WTC11 (cell line): ENCODE measurements at regions not wholly inside any gene's neighbourhood (a gene's known extent, or its start where the extent isn't known, plus 50 kb on each side); places are given as distances from the start of the nearest gene placed in this dataset.
A peak's percentile ranks its signal among the peaks of the same experiment; 100 is the strongest.

Experiments used
- ATAC-seq: fragments of 200-7000 bp; cut with Tn5 transposase; 2 replicates; pipeline ENCODE4 v1.10.0; 2021; ENCODE audit warnings: mild to moderate bottlenecking, moderate library complexity
- CTCF ChIA-PET: fragments of 300-600 bp; sonication (Branson Sonifier 250); formaldehyde crosslinking; loops from one replicate; lab custom pipeline; 2021; ENCODE audit warnings: antibody characterized with exemption; lab: Charles Lee
- POLR2A ChIA-PET: fragments of 350-600 bp; sonication (Branson Sonifier 250); formaldehyde crosslinking; loops from one replicate; lab custom pipeline; 2021; ENCODE audit warnings: antibody characterized with exemption; lab: Charles Lee
- DNase-seq: peaks from one replicate; pipeline ENCODE4 v3.0.0; 2021; ENCODE audit warnings: low spot score
- H3K27ac Mint-ChIP-seq: 2 replicates; pipeline ENCODE4 v1.8.0; 2021; ENCODE audit warnings: mixed read lengths
- H3K27me3 Mint-ChIP-seq: 2 replicates; pipeline ENCODE4 v1.8.0; 2021; ENCODE audit warnings: low read depth, mild to moderate bottlenecking, moderate library complexity, mixed read lengths
- H3K36me3 Mint-ChIP-seq: 2 replicates; pipeline ENCODE4 v1.8.0; 2021; ENCODE audit warnings: mixed read lengths
- H3K4me1 Mint-ChIP-seq: 2 replicates; pipeline ENCODE4 v1.8.0; 2022; ENCODE audit warnings: mixed read lengths
- H3K4me3 Mint-ChIP-seq: 2 replicates; pipeline ENCODE4 v1.8.0; 2021; ENCODE audit warnings: mild to moderate bottlenecking, moderate library complexity, mixed read lengths
- H3K9me3 Mint-ChIP-seq: 2 replicates; pipeline ENCODE4 v1.8.0; 2021; ENCODE audit warnings: mixed read lengths
- ATF1 ChIP-seq: sonication (generic); formaldehyde crosslinking; IDR thresholded peaks from 2 replicates; pipeline ENCODE4 v1.8.1; 2023; ENCODE audit warnings: mild to moderate bottlenecking, moderate library complexity, missing genetic modification reagents
- ELF4 ChIP-seq: sonication (generic); formaldehyde crosslinking; IDR thresholded peaks from 2 replicates; pipeline ENCODE4 v1.8.1; 2022; ENCODE audit warnings: low read depth, mild to moderate bottlenecking, moderate library complexity, missing genetic modification reagents
- ETV6 ChIP-seq: sonication (generic); formaldehyde crosslinking; IDR thresholded peaks from 2 replicates; pipeline ENCODE4 v1.8.1; 2022; ENCODE audit warnings: mild to moderate bottlenecking, missing genetic modification reagents
- FOXJ3 ChIP-seq: sonication (generic); formaldehyde crosslinking; IDR thresholded peaks from 2 replicates; pipeline ENCODE4 v1.9.0; 2021; ENCODE audit warnings: missing genetic modification reagents, mild to moderate bottlenecking, borderline replicate concordance
- GTF2I ChIP-seq: fragments of 250-450 bp; sonication (Bioruptor Pico); conservative IDR thresholded peaks from 2 replicates; pipeline ENCODE4 v1.4.0; 2021; ENCODE audit warnings: mild to moderate bottlenecking
- HMGA2 ChIP-seq: fragments of 250-450 bp; sonication (Bioruptor Pico); IDR thresholded peaks from 2 replicates; pipeline ENCODE4 v1.4.0; 2021; ENCODE audit warnings: mild to moderate bottlenecking, moderate library complexity
- IRF2 ChIP-seq: sonication (generic); formaldehyde crosslinking; IDR thresholded peaks from 2 replicates; pipeline ENCODE4 v1.8.0; 2022; ENCODE audit warnings: low read depth, missing genetic modification reagents, borderline replicate concordance
- JAZF1 ChIP-seq: fragments of 250-450 bp; sonication (Bioruptor Pico); IDR thresholded peaks from 2 replicates; pipeline ENCODE4 v1.9.0; 2021; ENCODE audit warnings: moderate library complexity, mild to moderate bottlenecking, inconsistent platforms
- NFATC4 ChIP-seq: fragments of 250-450 bp; sonication (Bioruptor Pico); IDR thresholded peaks from 2 replicates; pipeline ENCODE4 v1.9.0; 2021; ENCODE audit warnings: mild to moderate bottlenecking
- NR2C2 ChIP-seq: sonication (generic); formaldehyde crosslinking; IDR thresholded peaks from 2 replicates; pipeline ENCODE4 v1.8.0; 2022; ENCODE audit warnings: mild to moderate bottlenecking, missing genetic modification reagents
- ZNF121 ChIP-seq: sonication (generic); formaldehyde crosslinking; IDR thresholded peaks from 2 replicates; pipeline ENCODE4 v1.8.0; 2023; ENCODE audit warnings: missing genetic modification reagents
- ZNF416 ChIP-seq: fragments of 250-450 bp; sonication (Bioruptor Pico); IDR thresholded peaks from 2 replicates; pipeline ENCODE4 v1.9.0; 2021; ENCODE audit warnings: mild to moderate bottlenecking, inconsistent platforms
- TF ChIP-seq, protein P1 (sequence below): fragments of 250-450 bp; sonication (Bioruptor Pico); IDR thresholded peaks from 2 replicates; pipeline ENCODE4 v1.9.0; 2021; ENCODE audit warnings: mild to moderate bottlenecking
- TF ChIP-seq, protein P2 (sequence below): sonication (generic); formaldehyde crosslinking; IDR thresholded peaks from 2 replicates; pipeline ENCODE4 v1.8.1; 2022; ENCODE audit warnings: low read depth, mild to moderate bottlenecking, moderate library complexity, missing genetic modification reagents, borderline replicate concordance
- TF ChIP-seq, protein P3 (sequence below): fragments of 250-450 bp; sonication (Bioruptor Pico); IDR thresholded peaks from 2 replicates; pipeline ENCODE4 v1.9.0; 2021; ENCODE audit warnings: mild to moderate bottlenecking, borderline replicate concordance
- TF ChIP-seq, protein P4 (sequence below): sonication (generic); formaldehyde crosslinking; IDR thresholded peaks from 2 replicates; pipeline ENCODE4 v1.8.0; 2022; ENCODE audit warnings: mild to moderate bottlenecking, missing genetic modification reagents
- TF ChIP-seq, protein P5 (sequence below): sonication (generic); formaldehyde crosslinking; IDR thresholded peaks from 2 replicates; pipeline ENCODE4 v1.8.1; 2022; ENCODE audit warnings: low read depth, missing genetic modification reagents, borderline replicate concordance
- TF ChIP-seq, protein P6 (sequence below): fragments of 250-450 bp; sonication (Bioruptor Pico); IDR thresholded peaks from 2 replicates; pipeline ENCODE4 v1.9.0; 2021; ENCODE audit warnings: moderate library complexity, mild to moderate bottlenecking, inconsistent platforms, borderline replicate concordance
- TF ChIP-seq, protein P7 (sequence below): sonication (generic); formaldehyde crosslinking; IDR thresholded peaks from 2 replicates; pipeline ENCODE4 v1.8.0; 2022; ENCODE audit warnings: mild to moderate bottlenecking, missing genetic modification reagents

DNA sequence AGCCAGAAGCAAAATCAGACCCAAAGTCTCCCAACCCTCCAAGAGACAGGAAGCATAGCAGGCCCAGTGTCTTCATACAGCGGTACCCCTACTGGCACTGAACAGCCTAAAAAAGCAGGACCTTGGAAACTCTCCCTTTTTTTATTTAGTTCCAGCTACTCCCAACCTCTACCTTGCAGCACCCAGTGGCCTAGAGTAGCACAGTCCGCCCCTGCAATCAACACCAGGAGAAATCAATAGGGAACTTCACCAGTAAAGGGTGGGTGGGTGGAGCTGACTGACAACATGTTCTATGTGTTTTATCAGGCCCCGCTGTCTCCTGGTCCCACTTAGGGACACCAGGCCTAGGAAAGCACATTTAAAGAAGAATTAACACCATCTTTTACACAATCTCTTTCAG is 378.5 kb upstream of the CT83 start:
- Mint-ChIP-seq H3K9me3 (no peaks in the 10 kb centered on the region), H3K27ac (no peak overlapping the region), H3K27me3 (peaks cover 5% of the 10 kb centered on the region; the same call in 1 of the 2 replicates), H3K4me1 (peaks cover 18% of the 10 kb centered on the region), H3K4me3 (no peak overlapping the region), H3K36me3 (0 out of 2 replicates have a peak, but pooled peaks cover 2% of the 10 kb centered on the region)
- ChIA-PET POLR2A (no interaction called here), CTCF (no interaction called here)
- ATAC-seq (peak; percentile 74), DNase-seq (no peak)
- TF ChIP-seq IRF2 (CRISPR knock-in tag), result no peak
- TF ChIP-seq, protein P1, sequence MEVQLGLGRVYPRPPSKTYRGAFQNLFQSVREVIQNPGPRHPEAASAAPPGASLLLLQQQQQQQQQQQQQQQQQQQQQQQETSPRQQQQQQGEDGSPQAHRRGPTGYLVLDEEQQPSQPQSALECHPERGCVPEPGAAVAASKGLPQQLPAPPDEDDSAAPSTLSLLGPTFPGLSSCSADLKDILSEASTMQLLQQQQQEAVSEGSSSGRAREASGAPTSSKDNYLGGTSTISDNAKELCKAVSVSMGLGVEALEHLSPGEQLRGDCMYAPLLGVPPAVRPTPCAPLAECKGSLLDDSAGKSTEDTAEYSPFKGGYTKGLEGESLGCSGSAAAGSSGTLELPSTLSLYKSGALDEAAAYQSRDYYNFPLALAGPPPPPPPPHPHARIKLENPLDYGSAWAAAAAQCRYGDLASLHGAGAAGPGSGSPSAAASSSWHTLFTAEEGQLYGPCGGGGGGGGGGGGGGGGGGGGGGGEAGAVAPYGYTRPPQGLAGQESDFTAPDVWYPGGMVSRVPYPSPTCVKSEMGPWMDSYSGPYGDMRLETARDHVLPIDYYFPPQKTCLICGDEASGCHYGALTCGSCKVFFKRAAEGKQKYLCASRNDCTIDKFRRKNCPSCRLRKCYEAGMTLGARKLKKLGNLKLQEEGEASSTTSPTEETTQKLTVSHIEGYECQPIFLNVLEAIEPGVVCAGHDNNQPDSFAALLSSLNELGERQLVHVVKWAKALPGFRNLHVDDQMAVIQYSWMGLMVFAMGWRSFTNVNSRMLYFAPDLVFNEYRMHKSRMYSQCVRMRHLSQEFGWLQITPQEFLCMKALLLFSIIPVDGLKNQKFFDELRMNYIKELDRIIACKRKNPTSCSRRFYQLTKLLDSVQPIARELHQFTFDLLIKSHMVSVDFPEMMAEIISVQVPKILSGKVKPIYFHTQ (CRISPR knock-in tag), result no peak
- no peak for TF ChIP-seq NR2C2 (CRISPR knock-in tag)
- TF ChIP-seq, protein P2, sequence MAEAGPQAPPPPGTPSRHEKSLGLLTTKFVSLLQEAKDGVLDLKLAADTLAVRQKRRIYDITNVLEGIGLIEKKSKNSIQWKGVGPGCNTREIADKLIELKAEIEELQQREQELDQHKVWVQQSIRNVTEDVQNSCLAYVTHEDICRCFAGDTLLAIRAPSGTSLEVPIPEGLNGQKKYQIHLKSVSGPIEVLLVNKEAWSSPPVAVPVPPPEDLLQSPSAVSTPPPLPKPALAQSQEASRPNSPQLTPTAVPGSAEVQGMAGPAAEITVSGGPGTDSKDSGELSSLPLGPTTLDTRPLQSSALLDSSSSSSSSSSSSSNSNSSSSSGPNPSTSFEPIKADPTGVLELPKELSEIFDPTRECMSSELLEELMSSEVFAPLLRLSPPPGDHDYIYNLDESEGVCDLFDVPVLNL (CRISPR knock-in tag), result no peak
- no peak for TF ChIP-seq ZNF121 (CRISPR knock-in tag)
- no peak for TF ChIP-seq ZNF416 (CRISPR knock-in tag)
- no peak for TF ChIP-seq GTF2I (CRISPR knock-in tag)
- TF ChIP-seq, protein P3, sequence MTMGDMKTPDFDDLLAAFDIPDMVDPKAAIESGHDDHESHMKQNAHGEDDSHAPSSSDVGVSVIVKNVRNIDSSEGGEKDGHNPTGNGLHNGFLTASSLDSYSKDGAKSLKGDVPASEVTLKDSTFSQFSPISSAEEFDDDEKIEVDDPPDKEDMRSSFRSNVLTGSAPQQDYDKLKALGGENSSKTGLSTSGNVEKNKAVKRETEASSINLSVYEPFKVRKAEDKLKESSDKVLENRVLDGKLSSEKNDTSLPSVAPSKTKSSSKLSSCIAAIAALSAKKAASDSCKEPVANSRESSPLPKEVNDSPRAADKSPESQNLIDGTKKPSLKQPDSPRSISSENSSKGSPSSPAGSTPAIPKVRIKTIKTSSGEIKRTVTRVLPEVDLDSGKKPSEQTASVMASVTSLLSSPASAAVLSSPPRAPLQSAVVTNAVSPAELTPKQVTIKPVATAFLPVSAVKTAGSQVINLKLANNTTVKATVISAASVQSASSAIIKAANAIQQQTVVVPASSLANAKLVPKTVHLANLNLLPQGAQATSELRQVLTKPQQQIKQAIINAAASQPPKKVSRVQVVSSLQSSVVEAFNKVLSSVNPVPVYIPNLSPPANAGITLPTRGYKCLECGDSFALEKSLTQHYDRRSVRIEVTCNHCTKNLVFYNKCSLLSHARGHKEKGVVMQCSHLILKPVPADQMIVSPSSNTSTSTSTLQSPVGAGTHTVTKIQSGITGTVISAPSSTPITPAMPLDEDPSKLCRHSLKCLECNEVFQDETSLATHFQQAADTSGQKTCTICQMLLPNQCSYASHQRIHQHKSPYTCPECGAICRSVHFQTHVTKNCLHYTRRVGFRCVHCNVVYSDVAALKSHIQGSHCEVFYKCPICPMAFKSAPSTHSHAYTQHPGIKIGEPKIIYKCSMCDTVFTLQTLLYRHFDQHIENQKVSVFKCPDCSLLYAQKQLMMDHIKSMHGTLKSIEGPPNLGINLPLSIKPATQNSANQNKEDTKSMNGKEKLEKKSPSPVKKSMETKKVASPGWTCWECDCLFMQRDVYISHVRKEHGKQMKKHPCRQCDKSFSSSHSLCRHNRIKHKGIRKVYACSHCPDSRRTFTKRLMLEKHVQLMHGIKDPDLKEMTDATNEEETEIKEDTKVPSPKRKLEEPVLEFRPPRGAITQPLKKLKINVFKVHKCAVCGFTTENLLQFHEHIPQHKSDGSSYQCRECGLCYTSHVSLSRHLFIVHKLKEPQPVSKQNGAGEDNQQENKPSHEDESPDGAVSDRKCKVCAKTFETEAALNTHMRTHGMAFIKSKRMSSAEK, result no peak
- TF ChIP-seq, protein P4, sequence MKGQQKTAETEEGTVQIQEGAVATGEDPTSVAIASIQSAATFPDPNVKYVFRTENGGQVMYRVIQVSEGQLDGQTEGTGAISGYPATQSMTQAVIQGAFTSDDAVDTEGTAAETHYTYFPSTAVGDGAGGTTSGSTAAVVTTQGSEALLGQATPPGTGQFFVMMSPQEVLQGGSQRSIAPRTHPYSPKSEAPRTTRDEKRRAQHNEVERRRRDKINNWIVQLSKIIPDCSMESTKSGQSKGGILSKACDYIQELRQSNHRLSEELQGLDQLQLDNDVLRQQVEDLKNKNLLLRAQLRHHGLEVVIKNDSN (CRISPR knock-in tag), result no peak

DNA sequence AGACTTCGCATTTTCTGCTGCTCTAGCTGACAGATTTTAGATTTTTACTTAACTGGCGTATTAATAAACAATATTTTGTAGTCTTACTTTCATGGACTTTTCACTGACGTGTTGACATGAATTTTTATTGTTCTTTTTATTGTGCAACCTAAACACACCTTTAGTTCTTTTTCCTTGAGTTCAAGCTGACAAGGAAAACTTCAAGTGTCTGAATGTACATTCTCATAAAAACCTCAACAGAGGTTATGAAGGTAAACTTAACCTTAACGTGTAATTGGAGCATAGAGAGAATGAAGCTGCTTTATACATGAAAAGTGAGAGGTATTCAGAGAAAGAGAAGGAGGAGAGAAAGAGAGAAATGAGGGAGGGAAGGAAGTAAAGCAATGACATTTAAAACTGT is 364.3 kb upstream of the CT83 start:
- no peak for DNase-seq
- POLR2A ChIA-PET, result no interaction called here
- ATAC-seq, result no peak
- Mint-ChIP-seq H3K36me3 (no peaks in the 10 kb centered on the region), H3K4me3 (no peak overlapping the region; the same call in 1 of the 2 replicates), H3K9me3 (no peaks in the 10 kb centered on the region)
- no peak for TF ChIP-seq NFATC4
- TF ChIP-seq, protein P5, sequence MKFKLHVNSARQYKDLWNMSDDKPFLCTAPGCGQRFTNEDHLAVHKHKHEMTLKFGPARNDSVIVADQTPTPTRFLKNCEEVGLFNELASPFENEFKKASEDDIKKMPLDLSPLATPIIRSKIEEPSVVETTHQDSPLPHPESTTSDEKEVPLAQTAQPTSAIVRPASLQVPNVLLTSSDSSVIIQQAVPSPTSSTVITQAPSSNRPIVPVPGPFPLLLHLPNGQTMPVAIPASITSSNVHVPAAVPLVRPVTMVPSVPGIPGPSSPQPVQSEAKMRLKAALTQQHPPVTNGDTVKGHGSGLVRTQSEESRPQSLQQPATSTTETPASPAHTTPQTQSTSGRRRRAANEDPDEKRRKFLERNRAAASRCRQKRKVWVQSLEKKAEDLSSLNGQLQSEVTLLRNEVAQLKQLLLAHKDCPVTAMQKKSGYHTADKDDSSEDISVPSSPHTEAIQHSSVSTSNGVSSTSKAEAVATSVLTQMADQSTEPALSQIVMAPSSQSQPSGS (CRISPR knock-in tag), result no peak
- no peak for TF ChIP-seq IRF2 (CRISPR knock-in tag)
- TF ChIP-seq, all 79 proteins: peak for 0
- H3K27me3 Mint-ChIP-seq, result no peaks in the 10 kb centered on the region; the same call in 1 of the 2 replicates
- no peak overlapping the region; the same call in 1 of the 2 replicates for H3K27ac Mint-ChIP-seq
- CTCF ChIA-PET, result no interaction called here
- peaks cover 50% of the 10 kb centered on the region for H3K4me1 Mint-ChIP-seq

DNA sequence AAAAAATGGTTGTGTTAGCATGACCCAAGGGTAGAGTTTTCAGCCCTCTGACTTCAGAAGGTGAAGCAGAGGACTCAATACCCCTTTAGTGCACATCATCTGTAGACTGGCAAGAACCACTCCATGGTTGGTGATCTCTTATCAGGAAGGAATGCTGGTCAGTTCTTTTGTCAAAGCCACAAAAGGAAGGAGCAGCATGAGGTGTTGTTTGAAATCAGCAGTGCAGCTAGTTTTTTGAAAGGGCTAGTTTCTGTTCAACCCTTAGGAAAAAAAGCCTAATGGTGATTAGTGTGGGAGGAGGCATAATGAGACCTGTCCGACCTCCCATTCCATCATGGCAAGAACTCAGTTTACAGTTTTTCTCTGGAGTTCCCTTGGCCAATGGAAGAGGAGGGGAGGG is 362.0 kb upstream of the CT83 start:
- Mint-ChIP-seq H3K4me1 (peaks cover 44% of the 10 kb centered on the region), H3K4me3 (no peak overlapping the region), H3K27me3 (no peaks in the 10 kb centered on the region; the same call in 1 of the 2 replicates), H3K36me3 (peaks cover 8% of the 10 kb centered on the region), H3K9me3 (0 out of 2 replicates have a peak, but pooled peaks cover 4% of the 10 kb centered on the region), H3K27ac (no peak overlapping the region; the same call in 1 of the 2 replicates)
- DNase-seq (no peak), ATAC-seq (peak; percentile 58; the same call in 1 of the 2 replicates)
- ChIA-PET POLR2A (no interaction called here), CTCF (no interaction called here)
- TF ChIP-seq FOXJ3 (CRISPR knock-in tag), result no peak
- no peak for TF ChIP-seq ELF4 (CRISPR knock-in tag)
- no peak for TF ChIP-seq ETV6 (CRISPR knock-in tag)
- TF ChIP-seq, protein P6, sequence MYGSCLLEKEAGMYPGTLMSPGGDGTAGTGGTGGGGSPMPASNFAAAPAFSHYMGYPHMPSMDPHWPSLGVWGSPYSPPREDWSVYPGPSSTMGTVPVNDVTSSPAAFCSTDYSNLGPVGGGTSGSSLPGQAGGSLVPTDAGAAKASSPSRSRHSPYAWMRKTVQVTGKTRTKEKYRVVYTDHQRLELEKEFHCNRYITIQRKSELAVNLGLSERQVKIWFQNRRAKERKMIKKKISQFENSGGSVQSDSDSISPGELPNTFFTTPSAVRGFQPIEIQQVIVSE (CRISPR knock-in tag), result no peak
- TF ChIP-seq ZNF121 (CRISPR knock-in tag), result no peak
- TF ChIP-seq, protein P7, sequence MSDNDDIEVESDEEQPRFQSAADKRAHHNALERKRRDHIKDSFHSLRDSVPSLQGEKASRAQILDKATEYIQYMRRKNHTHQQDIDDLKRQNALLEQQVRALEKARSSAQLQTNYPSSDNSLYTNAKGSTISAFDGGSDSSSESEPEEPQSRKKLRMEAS (CRISPR knock-in tag), result no peak
- TF ChIP-seq JAZF1, result no peak
- no peak for TF ChIP-seq ATF1 (CRISPR knock-in tag)
- no peak for TF ChIP-seq HMGA2 (CRISPR knock-in tag)
